IMR-90 (cell line): ENCODE measurements at regions not wholly inside any gene's neighbourhood (a gene's known extent, or its start where the extent isn't known, plus 50 kb on each side); places are given as distances from the start of the nearest gene placed in this dataset.
A peak's percentile ranks its signal among the peaks of the same experiment; 100 is the strongest.

ENCODE experiments used
- ATAC-seq: fragments of 200-7000 bp; cut with Tn5 transposase; 2 replicates; pipeline ENCODE4 v1.9.1; 2020; ENCODE audit warnings: low read depth, mild to moderate bottlenecking, moderate library complexity
- BruUV-seq: library from RNA; stranded (reverse); fragments of 400-500 nt; replicated peaks from 2 replicates; lab custom pipeline; 2021; lab: Mats Ljungman, UMichigan
- CTCF ChIA-PET: fragments of 300-600 bp; formaldehyde crosslinking; extraction: SDS; loops from one replicate; lab custom pipeline; 2021; ENCODE audit warnings: antibody characterized with exemption; lab: Yijun Ruan, JAX
- POLR2A ChIA-PET: fragments of 300-600 bp; sonication (Branson Sonifier 250); formaldehyde crosslinking; loops from one replicate; lab custom pipeline; 2022; ENCODE audit warnings: antibody characterized with exemption; ENCODE audit not compliant: unreplicated experiment; lab: Charles Lee
- DNase-seq: peaks from one replicate; pipeline ENCODE4 v3.0.0; 2013
- H2AFZ ChIP-seq: replicated peaks from 2 replicates; pipeline ENCODE3; 2013; ENCODE audit warnings: low read length, mild to moderate bottlenecking; ENCODE audit not compliant: poor library complexity
- H2AK5ac ChIP-seq: 2 replicates; pipeline ENCODE4 v1.6.1; 2013; ENCODE audit warnings: low read depth, low read length, inconsistent platforms
- H2AK9ac ChIP-seq: replicated peaks from 2 replicates; pipeline ENCODE3; 2013; ENCODE audit warnings: mild to moderate bottlenecking, low read depth, low read length, moderate library complexity; ENCODE audit not compliant: poor library complexity
- H2BK120ac ChIP-seq: 2 replicates; pipeline ENCODE4 v1.6.1; 2013; ENCODE audit warnings: low read depth, low read length, inconsistent platforms
- H2BK15ac ChIP-seq: 3 replicates; pipeline ENCODE4 v1.6.1; 2013; ENCODE audit warnings: low read depth, low read length, inconsistent platforms
- H2BK20ac ChIP-seq: 2 replicates; pipeline ENCODE4 v1.6.1; 2013; ENCODE audit warnings: low read depth, mild to moderate bottlenecking, inconsistent platforms, low read length, moderate library complexity
- H2BK5ac ChIP-seq: 2 replicates; pipeline ENCODE4 v1.6.1; 2013; ENCODE audit warnings: mild to moderate bottlenecking, low read depth, low read length, inconsistent platforms; ENCODE audit not compliant: poor library complexity, severe bottlenecking
- H3K14ac ChIP-seq: replicated peaks from 2 replicates; pipeline ENCODE4 v1.6.1; 2013; ENCODE audit warnings: low read depth, low read length, inconsistent platforms
- H3K18ac ChIP-seq: 2 replicates; pipeline ENCODE4 v1.6.1; 2013; ENCODE audit warnings: low read depth, low read length, control low read depth
- H3K23ac ChIP-seq: 2 replicates; pipeline ENCODE4 v1.6.1; 2013; ENCODE audit warnings: low read depth, low read length, inconsistent platforms
- H3K27ac ChIP-seq: 2 replicates; pipeline ENCODE4 v1.5.1; 2013; ENCODE audit warnings: mild to moderate bottlenecking, control low read depth, low read length; ENCODE audit not compliant: insufficient read depth
- H3K27me3 ChIP-seq: 2 replicates; pipeline ENCODE4 v1.6.1; 2013; ENCODE audit warnings: low read length; ENCODE audit not compliant: control insufficient read depth, insufficient read depth
- H3K36me3 ChIP-seq: 2 replicates; pipeline ENCODE4 v1.6.1; 2013; ENCODE audit warnings: low read length, mixed read lengths; ENCODE audit not compliant: control insufficient read depth, insufficient read depth
- H3K4ac ChIP-seq: 2 replicates; pipeline ENCODE4 v1.6.1; 2013; ENCODE audit warnings: low read depth, low read length, inconsistent platforms
- H3K4me1 ChIP-seq: 2 replicates; pipeline ENCODE4 v1.6.1; 2013; ENCODE audit warnings: low read length, mixed read lengths; ENCODE audit not compliant: control insufficient read depth, insufficient read depth
- H3K4me2 ChIP-seq: 2 replicates; pipeline ENCODE4 v1.6.1; 2013; ENCODE audit warnings: low read depth, mild to moderate bottlenecking, control low read depth, low read length, moderate library complexity
- H3K4me3 ChIP-seq: 2 replicates; pipeline ENCODE4 v1.5.1; 2013; ENCODE audit warnings: low read depth, mild to moderate bottlenecking, control low read depth, low read length, moderate library complexity; ENCODE audit not compliant: insufficient read depth
- H3K56ac ChIP-seq: 2 replicates; pipeline ENCODE4 v1.6.1; 2013; ENCODE audit warnings: low read length, inconsistent platforms; ENCODE audit not compliant: insufficient read depth; ENCODE audit errors: extremely low read depth
- H3K79me1 ChIP-seq, 2 experiments: 2 replicates each; pipeline ENCODE4 v1.6.1; 2013; ENCODE audit warnings: low read length in 2 of 2, inconsistent platforms in 1 of 2, low read depth in 1 of 2
- H3K9ac ChIP-seq: 2 replicates; pipeline ENCODE4 v1.6.1; 2013; ENCODE audit warnings: low read depth, low read length, control low read depth
- H3K9me1 ChIP-seq: 2 replicates; pipeline ENCODE4 v1.6.1; 2013; ENCODE audit warnings: low read length, inconsistent platforms; ENCODE audit not compliant: insufficient read depth
- H3K9me3 ChIP-seq: 2 replicates; pipeline ENCODE4 v1.6.1; 2013; ENCODE audit warnings: low read length; ENCODE audit not compliant: control insufficient read depth, insufficient read depth
- H4K20me1 ChIP-seq: 2 replicates; pipeline ENCODE4 v1.6.1; 2013; ENCODE audit warnings: low read length, inconsistent platforms; ENCODE audit not compliant: insufficient read depth
- H4K5ac ChIP-seq: 2 replicates; pipeline ENCODE4 v1.6.1; 2013; ENCODE audit warnings: mild to moderate bottlenecking, low read depth, low read length, control low read depth
- H4K8ac ChIP-seq, 2 experiments: 2 replicates each; pipeline ENCODE4 v1.6.1; 2013; ENCODE audit warnings: low read depth in 2 of 2, low read length in 2 of 2, control low read depth in 1 of 2, inconsistent platforms in 1 of 2
- H4K91ac ChIP-seq: 2 replicates; pipeline ENCODE4 v1.6.1; 2013; ENCODE audit warnings: low read depth, low read length, inconsistent platforms; ENCODE audit not compliant: insufficient read depth
- CTCF ChIP-seq: conservative IDR thresholded peaks from 2 replicates; pipeline ENCODE4 v1.5.1; 2012; ENCODE audit warnings: mild to moderate bottlenecking, low read depth, low read length, improper control_type of control experiment
- ELK1 ChIP-seq: fragments of 150-350 bp; IDR thresholded peaks from 2 replicates; pipeline ENCODE4 v1.6.1; 2016; ENCODE audit warnings: low read depth, mild to moderate bottlenecking, low read length, moderate library complexity, borderline replicate concordance
- FOS ChIP-seq: fragments of 150-350 bp; IDR thresholded peaks from 2 replicates; pipeline ENCODE4 v1.6.1; 2016; ENCODE audit warnings: low read depth, low read length
- MAZ ChIP-seq: IDR thresholded peaks from 2 replicates; pipeline ENCODE4 v1.6.1; 2012; ENCODE audit warnings: low read depth, mild to moderate bottlenecking, low read length, improper control_type of control experiment, moderate library complexity, borderline replicate concordance
- RAD21 ChIP-seq: IDR thresholded peaks from 2 replicates; pipeline ENCODE4 v1.6.1; 2012; ENCODE audit warnings: low read length, improper control_type of control experiment
- SMC3 ChIP-seq: fragments of 150-350 bp; IDR thresholded peaks from 2 replicates; pipeline ENCODE4 v1.6.1; 2016; ENCODE audit warnings: low read depth, mild to moderate bottlenecking, antibody characterized with exemption, low read length, moderate library complexity
- whole genome bisulfite sequencing, 2 experiments: methylation state at CpG; one replicate each; pipeline versions ENCODE4 v1.1.5 to v1.1.7; 2013; ENCODE audit warnings: missing lambda C conversion rate in 2 of 2; ENCODE audit not compliant: insufficient read length in 1 of 2; ENCODE audit errors: extremely low coverage in 2 of 2; 5-methylcytosine and 5-hydroxymethylcytosine counted together
- dilution Hi-C: fragments of 300-500 bp; cut with HindIII; formaldehyde crosslinking; loops from one replicate; pipeline ENCODE4 v1.14.3; 2018; ENCODE audit warnings: low sequenced_read_pairs; ENCODE audit not compliant: unreplicated experiment
- in situ Hi-C: fragments of 300-500 bp; cut with MboI; formaldehyde crosslinking; loops from 3 replicates; pipeline ENCODE4 v1.14.3; 2019; ENCODE audit warnings: low sequenced_read_pairs, inconsistent platforms, mixed read lengths
- intact Hi-C: fragments of 100-400 bp; cut with micrococcal nuclease; formaldehyde crosslinking; loops from 2 replicates; pipeline ENCODE4 v1.10.0; 2022

GRCh38 chr2:173749315-173749714 lies 215.9 kb downstream of the SP3 start:
- Histone ChIP-seq H3K36me3 (no peaks in the 10 kb centered on the region), H4K5ac (no peak overlapping the region), H3K4ac (no peak overlapping the region), H3K23ac (no peak overlapping the region), H3K27ac (no peak overlapping the region), H3K9me1 (no peaks in the 10 kb centered on the region), H2AK5ac (no peak overlapping the region), H3K18ac (no peak overlapping the region), H3K9me3 (no peaks in the 10 kb centered on the region), H2BK120ac (no peak overlapping the region), H2AFZ (no peak overlapping the region), H4K8ac (no peak overlapping the region), H3K56ac (no peak overlapping the region), H3K9ac (no peak overlapping the region), H3K14ac (no peak overlapping the region), H3K4me1 (no peaks in the 10 kb centered on the region), H2BK20ac (no peak overlapping the region), H4K91ac (no peak overlapping the region), H2AK9ac (no peak overlapping the region), H3K4me3 (no peak overlapping the region), H2BK15ac (no peak overlapping the region), H3K4me2 (no peak overlapping the region), H2BK5ac (no peak overlapping the region), H3K27me3 (peaks cover 2% of the 10 kb centered on the region; the same call in 1 of the 2 replicates), H4K20me1 (no peaks in the 10 kb centered on the region), H3K79me1 (no peaks in the 10 kb centered on the region)
- ATAC-seq (peak; percentile 46; the same call in 1 of the 2 replicates), DNase-seq (peak; percentile 54)
- dilution Hi-C loops (no loop called here), in situ Hi-C loops (no loop called here), intact Hi-C loops (loop anchor here (1.0 kb wide), 2 partner anchors 178 to 347 kb away; no protein-coding TSS in a partner anchor)
- no peak for TF ChIP-seq MAZ
- no peak for TF ChIP-seq FOS
- peak; percentile 58 for TF ChIP-seq SMC3
- peak; percentile 49 for TF ChIP-seq CTCF
- no peak for TF ChIP-seq ELK1
- TF ChIP-seq RAD21, result peak; percentile 58
- ChIA-PET CTCF (interaction anchor here (0.7 kb wide), 2 partner anchors 160 to 592 kb away, joined by 3 to 6 read pairs; no protein-coding TSS in a partner anchor), POLR2A (no interaction called here)
- no CpG with 5 or more reads among the region's 2 CpGs for WGBS, 2 experiments
- no TSS peak for BruUV-seq
